Mucosa of rectum (tissue), 2 donors: ENCODE measurements at regions not wholly inside any gene's neighbourhood (a gene's known extent, or its start where the extent isn't known, plus 50 kb on each side); places are given as distances from the start of the nearest gene placed in this dataset.

Experiments used
- H3K27ac ChIP-seq, 2 donors: one replicate each; pipeline ENCODE4 v1.7.0; 2013; ENCODE audit warnings: inconsistent platforms in 2 of 2, low read depth in 2 of 2, low read length in 2 of 2
- H3K27me3 ChIP-seq, 2 donors: one replicate each; pipeline ENCODE4 v1.7.0; 2013; ENCODE audit warnings: low read length in 2 of 2; ENCODE audit not compliant: control insufficient read depth in 2 of 2, insufficient read depth in 2 of 2
- H3K36me3 ChIP-seq, 2 donors: one replicate each; pipeline ENCODE4 v1.7.0; 2013; ENCODE audit warnings: low read length in 2 of 2; ENCODE audit not compliant: control insufficient read depth in 2 of 2, insufficient read depth in 2 of 2
- H3K4me1 ChIP-seq, 2 donors: one replicate each; pipeline ENCODE4 v1.7.0; 2013; ENCODE audit warnings: low read length in 2 of 2, mild to moderate bottlenecking in 1 of 2; ENCODE audit not compliant: control insufficient read depth in 2 of 2, insufficient read depth in 2 of 2
- H3K4me3 ChIP-seq, 2 donors: one replicate each; pipeline ENCODE4 v1.7.0; 2013; ENCODE audit warnings: low read length in 2 of 2
- H3K9ac ChIP-seq, 2 donors: one replicate each; pipeline ENCODE4 v1.7.0; 2013; ENCODE audit warnings: low read length in 2 of 2, low read depth in 1 of 2, mild to moderate bottlenecking in 1 of 2
- H3K9me3 ChIP-seq, 2 donors: one replicate each; pipeline ENCODE4 v1.7.0; 2013; ENCODE audit warnings: low read length in 2 of 2; ENCODE audit not compliant: control insufficient read depth in 2 of 2
- donor health status: healthy.
- donor health status: Normal muscosa, but diverticular disease.

DNA sequence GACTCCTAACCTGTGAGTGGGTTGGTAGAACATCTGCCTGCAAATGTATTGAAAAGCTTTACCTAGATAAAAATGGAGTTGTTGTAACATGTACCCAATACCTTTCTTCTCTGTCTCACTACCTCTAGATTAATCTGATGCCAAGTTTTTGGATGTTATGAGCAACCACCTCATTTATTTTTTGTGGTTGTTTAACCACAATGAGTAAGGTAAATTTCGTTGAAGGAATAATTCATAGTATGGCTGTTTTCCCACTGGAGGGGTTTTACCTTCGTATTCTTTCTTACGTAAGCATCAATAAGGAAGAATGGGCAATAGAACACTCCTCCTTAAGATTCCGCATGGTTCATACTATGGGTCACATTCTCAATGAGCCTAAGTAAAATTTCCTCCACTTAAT lies 165.4 kb downstream of the CDH26 start:
- no peak overlapping the region for H3K27ac ChIP-seq
- no peaks in the 10 kb centered on the region for H3K4me1 ChIP-seq
- no peaks in the 10 kb centered on the region for H3K27me3 ChIP-seq
- no peaks in the 10 kb centered on the region for H3K9me3 ChIP-seq
- no peaks in the 10 kb centered on the region for H3K36me3 ChIP-seq
- no peak overlapping the region for H3K4me3 ChIP-seq
- H3K9ac ChIP-seq, result no peak overlapping the region

DNA sequence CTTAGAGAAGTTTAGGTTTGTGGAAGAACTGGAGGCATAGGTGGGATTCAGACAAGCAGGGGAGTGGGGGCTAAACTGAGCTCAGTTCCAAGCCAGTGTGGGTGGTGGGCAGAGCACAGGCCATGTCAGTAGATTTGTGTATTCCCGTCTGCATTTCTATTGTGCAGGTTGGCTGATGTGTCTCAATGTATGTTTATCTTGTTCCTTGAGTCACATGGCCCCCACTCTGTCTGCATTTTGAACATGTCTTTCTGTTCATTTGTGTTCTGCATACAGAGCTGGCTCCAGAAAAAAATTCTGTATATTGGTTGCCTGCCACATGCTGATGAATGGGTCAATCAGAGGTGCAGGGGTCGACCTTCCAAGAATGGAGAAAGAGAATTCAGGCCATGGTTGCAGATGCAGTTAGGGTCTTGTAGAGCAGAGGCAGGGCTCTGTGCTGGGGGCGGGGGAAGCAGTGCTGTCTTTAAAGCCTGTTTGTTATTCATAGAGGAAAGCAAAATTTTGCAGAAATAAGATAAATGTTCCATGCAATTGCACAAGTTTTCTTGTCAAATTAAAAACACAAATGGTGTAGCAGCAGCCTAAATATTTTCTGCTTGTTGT lies 166.7 kb downstream of the CDH26 start:
- Histone ChIP-seq H3K4me1 (no peaks in the 10 kb centered on the region), H3K36me3 (no peaks in the 10 kb centered on the region), H3K27me3 (no peaks in the 10 kb centered on the region), H3K27ac (no peak overlapping the region), H3K9me3 (no peaks in the 10 kb centered on the region), H3K4me3 (no peak overlapping the region), H3K9ac (no peak overlapping the region)

DNA sequence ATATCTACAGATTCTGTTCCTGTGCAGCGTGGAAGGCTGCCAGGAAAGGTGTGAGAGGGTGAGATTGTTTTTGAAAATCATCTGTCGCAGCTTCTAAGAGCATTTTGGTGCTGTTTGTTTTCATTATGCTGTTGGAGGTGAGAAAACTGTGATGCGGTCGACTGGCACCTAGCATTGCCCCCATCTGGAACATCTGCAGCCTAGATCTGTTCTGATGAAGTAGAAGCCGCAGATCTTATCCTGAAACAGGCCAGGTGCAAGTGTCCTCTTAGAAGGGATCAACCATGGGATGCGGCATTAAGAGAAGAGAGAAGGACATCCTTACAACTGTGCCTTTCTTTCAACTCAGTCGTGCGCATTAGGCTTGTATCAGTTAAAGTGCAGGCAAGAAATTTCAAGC lies 167.3 kb downstream of the CDH26 start:
- Histone ChIP-seq H3K36me3 (no peaks in the 10 kb centered on the region), H3K9me3 (no peaks in the 10 kb centered on the region), H3K9ac (no peak overlapping the region), H3K4me3 (no peak overlapping the region), H3K27me3 (no peaks in the 10 kb centered on the region), H3K4me1 (no peaks in the 10 kb centered on the region), H3K27ac (no peak overlapping the region)

DNA sequence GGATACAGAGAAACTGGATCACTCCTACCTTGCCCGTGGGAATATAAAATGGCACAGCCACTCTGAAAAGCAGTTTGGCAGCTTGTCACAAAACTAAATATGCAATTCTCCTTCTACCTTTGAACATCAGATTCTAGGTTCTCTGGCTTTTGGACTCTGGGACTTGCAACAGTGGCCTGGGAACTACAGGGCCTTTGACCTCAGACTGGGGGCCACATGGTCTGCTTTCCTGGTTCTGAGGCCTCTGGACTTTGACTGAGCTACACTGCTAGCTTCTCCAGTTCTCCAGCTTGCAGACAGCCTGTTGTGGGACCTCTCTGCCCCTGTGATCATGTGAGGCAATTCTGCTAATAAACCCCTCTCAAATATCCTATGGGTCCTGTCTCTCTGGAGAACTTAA lies 168.8 kb downstream of the CDH26 start:
- Histone ChIP-seq H3K36me3 (no peaks in the 10 kb centered on the region), H3K4me1 (no peaks in the 10 kb centered on the region), H3K27me3 (no peaks in the 10 kb centered on the region), H3K27ac (no peak overlapping the region), H3K9ac (no peak overlapping the region), H3K9me3 (no peaks in the 10 kb centered on the region), H3K4me3 (no peak overlapping the region)

DNA sequence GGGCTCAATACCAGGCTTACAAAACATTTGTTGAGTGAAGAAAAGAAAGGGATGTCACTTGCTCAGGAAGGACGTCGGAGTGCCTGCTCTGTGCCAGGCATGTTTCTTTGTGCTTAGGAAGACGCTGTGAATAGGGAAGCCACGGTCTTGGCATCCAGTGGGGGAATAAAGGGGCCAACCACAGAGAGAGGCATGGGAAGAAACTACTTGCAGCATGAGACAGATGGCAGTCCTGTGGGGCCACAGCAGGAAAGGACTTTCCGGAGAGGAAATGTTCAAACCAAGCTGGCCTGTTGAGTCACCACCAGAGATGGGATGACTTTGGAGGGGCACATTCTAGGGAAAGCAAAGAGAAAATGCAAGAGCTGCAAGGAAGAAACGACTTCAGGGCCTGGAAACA lies 173.2 kb downstream of the CDH26 start:
- H3K36me3 ChIP-seq, result no peaks in the 10 kb centered on the region
- H3K4me3 ChIP-seq, result no peak overlapping the region
- no peak overlapping the region for H3K27ac ChIP-seq
- no peaks in the 10 kb centered on the region for H3K27me3 ChIP-seq
- H3K9me3 ChIP-seq, result no peaks in the 10 kb centered on the region
- no peak overlapping the region for H3K9ac ChIP-seq
- H3K4me1 ChIP-seq, result no peaks in the 10 kb centered on the region

DNA sequence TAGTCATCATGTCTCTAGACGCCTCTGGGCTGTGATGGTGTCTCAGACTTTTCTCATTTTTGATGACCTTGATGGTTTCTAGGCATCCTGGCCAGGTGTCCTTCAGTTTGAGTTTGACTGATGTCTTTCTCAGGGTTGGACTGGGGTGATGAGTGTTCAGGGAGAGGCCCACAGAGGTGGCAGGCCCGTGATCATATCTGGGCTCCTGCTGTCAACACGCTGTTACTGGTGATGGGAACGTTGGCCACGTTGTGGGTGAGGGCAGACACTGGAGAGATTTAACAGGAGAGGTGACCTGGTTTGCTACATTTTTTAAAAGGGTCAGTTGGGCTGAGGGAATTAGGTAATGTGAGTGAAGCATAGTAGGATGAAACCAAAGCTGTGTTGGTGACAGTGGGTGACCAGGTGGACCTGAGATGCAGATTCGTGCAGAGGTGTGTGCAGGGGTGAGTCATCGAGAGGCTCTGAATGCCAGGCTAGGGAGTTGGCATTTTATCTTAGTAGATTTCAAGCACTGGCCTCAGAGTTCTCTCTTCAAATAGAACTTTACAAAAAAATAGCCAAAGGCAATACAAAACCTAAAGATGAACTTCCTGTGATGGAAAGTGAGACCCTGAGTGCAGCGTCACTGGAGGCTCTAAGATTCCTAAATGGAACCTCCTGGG lies 174.1 kb downstream of the CDH26 start:
- Histone ChIP-seq H3K4me3 (no peak overlapping the region), H3K27ac (no peak overlapping the region), H3K36me3 (no peaks in the 10 kb centered on the region), H3K27me3 (no peaks in the 10 kb centered on the region), H3K4me1 (no peaks in the 10 kb centered on the region), H3K9me3 (no peaks in the 10 kb centered on the region), H3K9ac (no peak overlapping the region)

DNA sequence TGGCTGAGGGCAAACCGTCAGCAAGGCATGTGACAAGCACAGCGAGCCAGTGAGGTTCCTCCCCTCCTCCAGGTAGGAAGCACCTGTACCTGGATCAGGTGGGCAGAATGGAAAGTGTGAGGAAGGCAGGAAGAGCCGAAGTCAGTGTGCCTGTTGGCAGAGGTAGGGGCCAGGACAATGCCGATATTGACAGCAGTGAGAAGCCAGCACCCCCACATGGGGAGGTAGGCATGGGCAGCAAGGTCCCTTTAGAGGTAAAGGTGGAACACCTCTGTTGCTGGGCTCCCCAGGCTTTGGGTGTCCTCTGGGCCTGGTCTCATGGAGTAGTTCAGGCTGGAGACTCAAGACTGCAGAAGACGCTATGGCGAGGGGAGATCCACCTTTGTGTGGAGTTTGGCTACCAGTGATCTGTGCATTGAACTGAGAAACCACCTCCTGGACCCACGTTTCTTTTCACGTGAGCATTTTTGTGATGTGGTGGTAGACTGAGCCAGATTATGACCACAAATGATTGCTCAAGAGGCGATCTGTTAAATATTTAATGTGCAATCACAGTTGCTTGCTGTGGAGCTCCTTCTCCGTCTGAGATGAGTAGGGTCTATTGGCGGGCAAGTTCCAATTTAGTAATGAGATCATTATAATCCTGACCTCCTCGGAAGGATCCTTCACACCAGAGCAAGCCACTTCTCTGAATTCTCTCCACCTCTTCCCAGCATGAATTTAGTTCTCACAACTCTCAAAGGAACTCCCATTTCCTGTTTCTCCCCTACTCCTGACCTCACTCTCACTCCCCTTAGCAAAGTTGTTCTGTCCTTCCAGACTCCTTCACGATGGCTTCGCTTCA lies 174.8 kb downstream of the CDH26 start:
- Histone ChIP-seq H3K4me3 (no peak overlapping the region), H3K27me3 (no peaks in the 10 kb centered on the region), H3K27ac (no peak overlapping the region), H3K9ac (no peak overlapping the region), H3K9me3 (no peaks in the 10 kb centered on the region), H3K36me3 (no peaks in the 10 kb centered on the region), H3K4me1 (no peaks in the 10 kb centered on the region)

DNA sequence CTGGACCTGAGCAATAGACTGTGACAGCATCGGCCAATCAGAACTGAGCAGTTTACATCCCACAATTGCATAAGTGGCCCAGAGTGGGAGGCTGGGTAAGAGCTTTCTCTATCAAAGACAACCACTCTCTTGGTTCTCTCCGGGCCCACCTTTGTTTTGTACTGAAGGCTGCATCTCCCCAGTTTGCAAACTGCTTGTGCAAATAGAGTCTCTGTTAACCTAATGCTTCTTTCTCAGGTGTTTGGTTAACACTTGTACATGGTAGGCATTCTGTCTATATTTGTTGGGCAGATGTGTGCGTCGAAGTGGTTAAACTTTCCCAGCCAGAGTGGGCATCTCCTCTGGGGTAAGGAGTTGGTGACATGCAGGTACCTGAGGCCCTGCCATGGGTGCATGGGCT lies 177.1 kb downstream of the CDH26 start:
- Histone ChIP-seq H3K27me3 (no peaks in the 10 kb centered on the region), H3K4me3 (no peak overlapping the region), H3K36me3 (no peaks in the 10 kb centered on the region), H3K27ac (no peak overlapping the region), H3K9me3 (no peaks in the 10 kb centered on the region), H3K4me1 (no peaks in the 10 kb centered on the region), H3K9ac (no peak overlapping the region)

DNA sequence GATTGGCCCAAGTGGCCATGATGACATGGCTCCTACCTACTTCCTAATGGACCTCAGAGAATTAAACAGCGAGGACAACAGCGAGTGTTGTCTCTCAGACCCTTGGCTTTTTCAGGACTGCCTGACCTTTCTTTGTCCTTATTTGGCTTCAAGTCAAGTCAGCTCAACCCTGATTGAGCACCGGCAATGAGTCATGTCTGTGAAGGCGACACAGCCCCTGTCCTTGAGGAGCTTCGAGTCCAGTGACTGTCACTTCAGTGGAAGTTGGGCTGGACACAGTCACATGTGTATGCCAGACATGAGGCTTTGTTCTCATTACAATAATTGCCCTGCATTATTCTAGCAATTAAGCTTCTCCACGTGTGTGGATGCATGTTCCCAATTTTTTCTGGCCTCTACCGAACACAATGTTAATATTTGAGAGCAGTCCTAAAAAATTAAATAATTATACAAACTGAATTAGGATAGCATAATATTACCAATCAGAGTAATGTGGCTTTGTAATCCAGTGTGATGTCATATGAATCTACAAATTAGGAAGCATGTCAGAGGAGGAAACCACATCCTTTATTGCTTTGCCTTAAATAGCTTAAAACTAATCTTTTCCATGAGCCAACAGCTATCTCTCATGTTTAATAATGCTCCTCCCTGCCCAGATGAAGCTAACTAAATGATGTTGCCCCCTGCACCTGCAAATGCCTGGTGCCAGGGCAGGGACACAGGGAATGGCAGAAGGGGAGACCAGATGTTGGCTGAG lies 178.6 kb downstream of the CDH26 start:
- Histone ChIP-seq H3K4me1 (no peaks in the 10 kb centered on the region), H3K27ac (no peak overlapping the region), H3K4me3 (no peak overlapping the region), H3K9me3 (no peaks in the 10 kb centered on the region), H3K9ac (no peak overlapping the region), H3K27me3 (no peaks in the 10 kb centered on the region), H3K36me3 (no peaks in the 10 kb centered on the region)
